COR-L47 (cell line): ENCODE measurements at regions not wholly inside any gene's neighbourhood (a gene's known extent, or its start where the extent isn't known, plus 50 kb on each side); places are given as distances from the start of the nearest gene placed in this dataset.
"Not testable (repeated sequence)": the region's sequence is repeated elsewhere in the genome, so short reads cannot be mapped to it uniquely, and the experiment has no call there.

ENCODE experiments used
- DNase-seq: peaks from one replicate; lab custom pipeline; 2025; lab: John Stamatoyannopoulos, UW

DNA sequence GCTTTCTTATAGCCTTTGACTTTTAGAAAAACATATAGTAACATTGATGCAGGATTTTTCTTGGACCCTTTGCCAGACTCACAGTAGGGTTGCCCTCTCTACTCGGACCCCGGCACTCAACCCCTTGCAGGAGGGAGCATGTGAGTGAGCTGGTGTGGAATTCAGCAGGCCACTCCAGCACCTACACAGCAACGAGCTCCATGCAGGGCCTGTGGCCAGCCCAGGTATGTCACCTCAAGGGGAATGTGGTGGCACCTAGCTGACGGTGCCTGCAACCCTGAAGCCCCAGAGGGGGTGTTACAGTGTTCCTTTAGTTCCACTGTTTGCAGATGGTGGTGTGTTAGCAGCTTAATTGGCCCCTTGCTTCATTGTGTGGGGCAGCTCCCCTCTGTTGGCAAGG is 414.9 kb downstream of the KCNJ2 start:
- no peak for DNase-seq

DNA sequence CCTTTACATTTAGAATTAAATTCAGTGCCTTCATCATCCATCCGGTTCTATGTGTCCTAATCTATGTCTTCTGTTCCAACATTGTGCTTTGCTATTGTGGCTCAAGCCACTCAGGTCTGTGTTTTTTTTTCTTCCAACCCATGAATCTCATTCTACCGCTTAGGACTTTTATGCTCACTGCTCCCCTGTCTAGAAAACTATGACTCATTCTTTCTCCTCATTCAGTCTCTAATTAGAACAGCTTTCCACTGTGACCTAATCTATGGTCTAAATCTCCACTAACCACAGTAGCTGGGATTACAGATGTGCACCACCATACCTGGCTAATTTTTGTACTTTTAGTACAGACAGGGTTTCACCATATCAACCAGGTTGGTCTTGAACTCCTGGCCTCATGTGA is 418.7 kb downstream of the KCNJ2 start:
- no peak for DNase-seq

DNA sequence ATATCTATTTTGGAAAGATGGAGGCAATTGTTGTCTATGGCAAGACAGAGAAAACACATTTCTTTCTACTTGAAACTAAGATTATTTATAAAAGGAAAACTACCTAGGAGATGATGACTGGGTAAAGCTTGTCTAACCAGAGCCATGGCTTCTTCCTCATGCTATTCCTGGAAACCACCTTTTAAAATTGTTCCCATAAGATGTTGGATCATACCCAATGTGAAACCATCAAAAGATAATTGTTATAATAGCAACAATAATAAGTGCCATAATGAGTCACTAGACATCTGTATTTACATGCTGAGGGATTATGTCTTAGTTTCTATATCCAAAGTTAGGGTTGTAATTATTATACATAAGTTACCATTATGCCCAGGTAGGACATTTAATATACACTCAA is 428.4 kb downstream of the KCNJ2 start:
- DNase-seq = no peak

DNA sequence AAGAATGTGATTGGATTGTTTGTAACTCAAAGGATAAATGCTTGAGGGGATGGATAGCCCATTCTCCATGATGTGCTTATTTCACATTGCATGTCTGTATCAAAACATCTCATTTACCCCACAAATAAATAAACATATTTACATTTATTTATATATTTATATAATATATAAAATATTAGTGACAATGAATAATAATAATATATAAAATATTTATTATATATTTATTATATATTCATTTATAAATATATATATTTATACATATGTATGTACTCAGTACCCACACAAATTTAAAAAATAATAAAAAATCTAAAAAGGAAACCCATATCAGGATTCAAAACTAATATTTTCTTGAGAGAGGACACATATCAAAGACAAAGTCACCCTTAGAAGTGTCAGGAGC is 429.9 kb downstream of the KCNJ2 start:
- DNase-seq = no peak

DNA sequence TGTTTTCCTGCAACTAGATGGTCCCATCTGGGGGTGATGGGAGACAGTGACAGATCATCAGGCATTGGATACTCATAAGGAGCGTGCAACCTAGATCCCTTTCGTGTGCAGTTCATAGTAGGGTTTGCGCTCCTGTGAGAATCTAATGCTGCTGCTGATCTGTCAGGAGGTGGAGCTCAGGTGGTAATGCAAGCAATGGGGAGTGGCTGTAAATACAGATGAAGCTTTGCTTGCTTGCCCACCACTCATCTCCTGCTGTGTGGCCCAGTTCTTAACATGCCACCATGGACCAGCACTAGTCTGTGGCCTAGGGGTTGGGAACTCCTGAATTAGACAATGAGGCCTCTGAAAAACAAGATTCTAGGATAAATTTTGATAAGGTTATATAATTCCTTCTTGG is 430.6 kb downstream of the KCNJ2 start:
- not testable (repeated sequence) for DNase-seq

DNA sequence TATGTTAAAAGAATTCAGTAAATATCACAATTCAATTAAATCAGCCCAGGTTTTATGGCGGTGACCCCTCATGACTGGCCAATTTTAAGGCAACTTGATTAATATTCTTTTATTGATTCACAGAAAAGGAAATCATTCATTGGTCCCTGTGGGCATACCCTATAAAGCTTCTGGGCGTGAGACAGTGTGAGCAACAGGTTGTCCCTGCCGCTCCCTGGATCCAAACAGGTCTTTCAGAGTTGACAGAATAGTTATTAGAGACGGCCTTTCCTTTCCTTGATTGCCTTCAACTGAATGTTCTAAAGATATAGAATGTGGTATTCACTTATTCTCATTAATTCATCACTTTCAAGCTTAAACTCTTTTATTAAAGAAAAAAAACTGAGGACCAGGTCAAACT is 433.9 kb downstream of the KCNJ2 start:
- DNase-seq = no peak

DNA sequence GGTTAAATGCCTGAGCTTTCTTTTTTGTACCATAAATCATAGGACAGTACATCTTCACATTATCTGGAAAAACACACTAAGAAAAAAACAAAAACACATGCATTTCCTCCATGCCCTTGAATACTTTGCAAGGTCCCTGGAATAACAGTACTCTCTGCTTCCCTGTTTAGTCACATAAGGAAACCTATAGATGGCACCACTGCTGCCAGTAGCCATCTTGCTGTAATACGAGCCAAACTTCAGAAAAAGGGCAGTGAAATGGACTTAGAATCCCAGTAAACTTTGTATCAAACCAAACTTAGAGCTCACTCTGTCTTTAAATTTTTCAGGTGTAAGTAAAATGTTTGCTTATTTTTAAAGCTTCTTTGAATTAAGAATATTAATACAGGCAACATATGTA is 435.5 kb downstream of the KCNJ2 start:
- no peak for DNase-seq

DNA sequence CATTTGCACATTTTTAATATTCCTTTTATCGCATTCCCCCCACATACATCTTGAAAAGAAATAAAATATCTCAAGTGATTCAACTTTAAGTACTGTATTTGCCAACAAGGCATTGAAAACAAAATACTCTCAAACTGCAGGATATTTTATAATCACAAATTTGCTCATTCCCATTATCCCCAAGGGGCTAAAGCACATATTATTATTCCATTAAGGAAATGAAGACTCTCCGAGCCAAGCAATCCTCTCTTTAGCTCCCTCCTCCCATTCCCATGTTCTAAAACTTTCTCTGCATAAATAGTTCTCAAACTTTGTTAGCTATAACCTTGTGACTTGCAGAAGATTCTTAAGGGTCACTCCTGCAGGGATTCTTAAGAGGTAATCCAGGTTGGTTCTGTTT is 436.8 kb downstream of the KCNJ2 start:
- no peak for DNase-seq

DNA sequence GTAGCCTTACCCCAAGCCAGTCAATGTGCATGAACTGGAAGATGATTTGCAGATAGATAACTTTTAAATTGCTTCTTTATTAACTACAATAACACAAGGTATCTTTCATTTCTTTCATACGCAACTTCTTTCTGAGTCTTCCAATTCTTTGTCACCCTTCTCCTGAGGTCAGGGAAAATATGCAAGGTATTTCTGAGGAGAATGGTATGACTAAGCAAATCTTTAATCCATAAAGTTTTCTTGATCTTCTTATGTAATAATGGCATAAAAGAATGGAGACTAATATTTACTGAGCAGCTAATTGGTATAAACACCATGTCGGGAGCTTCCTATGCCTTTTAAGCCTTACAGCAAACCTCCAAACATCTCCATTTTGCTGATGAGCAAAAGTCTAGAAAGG is 438.9 kb downstream of the KCNJ2 start:
- DNase-seq = no peak

DNA sequence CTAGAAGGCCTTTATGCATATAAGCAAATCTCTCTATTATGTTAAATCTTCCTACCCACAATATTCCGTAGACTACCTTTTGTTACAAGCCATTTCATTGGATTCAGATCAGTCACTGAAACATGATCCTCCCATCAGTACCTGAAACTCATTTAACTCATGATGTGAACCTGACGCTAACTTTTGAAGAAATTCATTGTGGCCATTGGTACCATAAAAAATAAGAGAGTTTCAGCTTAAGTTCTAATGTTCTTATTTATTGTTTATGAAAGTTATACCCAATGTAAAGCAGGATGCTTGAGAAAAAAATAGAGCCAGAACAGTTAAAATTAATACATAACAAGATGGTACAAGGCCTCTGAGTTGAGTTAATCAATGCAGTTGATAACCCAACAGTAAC is 439.6 kb downstream of the KCNJ2 start:
- DNase-seq = no peak

DNA sequence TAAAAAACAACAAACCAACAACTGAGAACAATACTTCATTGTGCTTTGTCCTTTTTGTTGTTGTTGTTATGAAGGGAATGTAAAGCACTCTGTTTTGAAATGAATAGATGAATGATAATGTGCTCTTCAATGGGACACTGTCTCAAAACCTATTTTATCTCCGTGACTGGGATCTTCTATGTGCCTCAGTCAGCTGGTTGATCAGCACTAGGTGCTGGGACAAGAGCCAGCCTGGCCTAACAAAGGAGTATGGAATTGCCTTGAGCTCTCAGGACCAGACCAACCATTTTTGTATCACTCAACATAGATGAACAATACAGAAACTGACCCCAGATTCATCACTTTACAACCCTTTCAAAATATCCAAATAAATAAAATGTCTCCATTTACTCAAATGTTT is 440.2 kb downstream of the KCNJ2 start:
- DNase-seq = no peak

DNA sequence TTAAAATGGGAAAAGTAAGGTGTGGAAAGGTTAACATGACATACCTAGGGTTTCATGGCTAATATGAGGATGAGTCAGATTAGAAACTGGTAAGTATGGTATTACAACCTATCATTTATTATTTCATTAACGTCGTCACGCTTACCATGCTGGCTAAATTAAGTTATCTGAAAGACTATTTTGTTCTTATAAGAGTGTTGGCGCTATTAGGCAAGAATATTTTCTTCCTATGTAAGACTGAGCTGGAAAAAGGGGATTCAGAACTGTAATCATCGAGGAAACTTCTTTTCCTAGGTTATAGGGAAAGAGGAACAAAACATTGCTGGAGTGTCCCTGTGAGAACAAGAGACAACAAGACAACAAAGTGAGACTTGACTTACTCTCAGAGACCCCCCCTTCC is 440.8 kb downstream of the KCNJ2 start:
- DNase-seq = no peak

DNA sequence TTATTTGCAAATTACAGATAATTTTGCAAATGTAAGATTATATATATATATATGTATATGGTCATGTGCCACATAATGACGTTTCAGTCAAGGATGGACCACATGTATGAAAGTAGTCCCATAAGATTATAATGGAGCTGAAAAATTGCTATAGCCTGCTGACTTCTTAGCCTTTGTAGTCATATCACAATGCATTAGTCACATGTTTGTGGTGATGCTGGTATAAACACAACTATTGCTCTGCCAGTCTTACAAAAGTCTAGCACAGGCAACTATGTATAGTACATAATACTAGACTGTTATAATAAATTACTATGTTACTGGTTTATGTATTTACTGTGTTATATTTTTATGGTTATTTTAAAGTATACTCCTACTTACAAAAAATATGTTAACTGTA is 444.3 kb downstream of the KCNJ2 start:
- DNase-seq = no peak

DNA sequence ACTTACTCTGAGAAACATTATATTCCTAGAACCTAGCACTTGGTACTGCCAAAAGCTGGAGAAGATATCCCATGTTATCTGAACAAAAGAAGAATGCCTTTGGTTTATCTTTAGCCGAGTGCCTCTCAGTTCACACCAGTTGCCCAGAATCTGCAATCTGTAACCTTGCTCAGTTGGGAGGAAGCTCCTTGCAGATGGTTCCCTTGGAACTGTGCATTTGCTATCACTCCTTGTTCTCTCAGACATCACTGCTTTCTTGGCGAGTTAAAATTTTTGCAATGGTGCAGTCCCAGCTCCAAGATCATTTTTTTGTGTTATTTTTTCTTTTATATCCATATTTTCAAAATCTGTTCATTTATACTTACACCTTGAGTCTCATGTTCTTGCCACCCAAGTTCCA is 446.5 kb downstream of the KCNJ2 start:
- DNase-seq = no peak

DNA sequence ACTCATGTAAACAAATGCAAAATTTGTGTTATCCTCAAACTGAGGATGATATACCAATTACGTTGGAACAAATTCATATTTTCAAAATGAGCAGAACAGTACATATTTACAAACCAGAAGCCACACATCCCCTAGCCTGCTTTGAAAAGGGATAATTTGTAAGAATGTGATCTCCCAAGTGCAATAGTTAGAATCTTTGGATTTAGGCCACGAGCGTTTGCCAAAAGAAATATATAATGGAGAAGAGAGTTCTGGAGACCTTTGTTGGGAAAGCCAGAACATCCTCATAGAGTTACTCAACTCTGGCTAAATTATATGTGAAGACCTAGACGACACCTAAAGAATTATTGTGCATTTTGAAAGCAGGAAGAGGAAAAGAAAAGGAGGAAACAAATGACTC is 449.3 kb downstream of the KCNJ2 start:
- DNase-seq = no peak

DNA sequence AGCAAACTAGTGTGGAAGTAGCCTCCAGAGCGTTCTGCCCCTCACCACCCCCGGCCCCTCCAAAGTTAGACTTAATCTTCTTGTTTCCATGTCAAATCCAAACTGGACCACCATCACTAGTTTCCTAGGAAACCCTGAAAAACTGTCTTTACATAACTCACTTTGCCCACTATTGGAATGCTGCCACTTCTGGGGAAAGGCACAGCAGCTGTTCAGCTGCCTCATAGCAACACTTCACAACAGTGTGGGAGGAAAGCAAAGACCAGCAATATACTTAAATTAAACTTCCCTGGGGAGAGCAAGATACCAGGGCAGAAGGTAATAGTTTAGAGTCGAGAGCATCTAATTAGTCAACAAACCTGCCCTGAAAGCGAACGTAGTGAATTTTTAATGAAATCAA is 452.2 kb downstream of the KCNJ2 start:
- no peak for DNase-seq

DNA sequence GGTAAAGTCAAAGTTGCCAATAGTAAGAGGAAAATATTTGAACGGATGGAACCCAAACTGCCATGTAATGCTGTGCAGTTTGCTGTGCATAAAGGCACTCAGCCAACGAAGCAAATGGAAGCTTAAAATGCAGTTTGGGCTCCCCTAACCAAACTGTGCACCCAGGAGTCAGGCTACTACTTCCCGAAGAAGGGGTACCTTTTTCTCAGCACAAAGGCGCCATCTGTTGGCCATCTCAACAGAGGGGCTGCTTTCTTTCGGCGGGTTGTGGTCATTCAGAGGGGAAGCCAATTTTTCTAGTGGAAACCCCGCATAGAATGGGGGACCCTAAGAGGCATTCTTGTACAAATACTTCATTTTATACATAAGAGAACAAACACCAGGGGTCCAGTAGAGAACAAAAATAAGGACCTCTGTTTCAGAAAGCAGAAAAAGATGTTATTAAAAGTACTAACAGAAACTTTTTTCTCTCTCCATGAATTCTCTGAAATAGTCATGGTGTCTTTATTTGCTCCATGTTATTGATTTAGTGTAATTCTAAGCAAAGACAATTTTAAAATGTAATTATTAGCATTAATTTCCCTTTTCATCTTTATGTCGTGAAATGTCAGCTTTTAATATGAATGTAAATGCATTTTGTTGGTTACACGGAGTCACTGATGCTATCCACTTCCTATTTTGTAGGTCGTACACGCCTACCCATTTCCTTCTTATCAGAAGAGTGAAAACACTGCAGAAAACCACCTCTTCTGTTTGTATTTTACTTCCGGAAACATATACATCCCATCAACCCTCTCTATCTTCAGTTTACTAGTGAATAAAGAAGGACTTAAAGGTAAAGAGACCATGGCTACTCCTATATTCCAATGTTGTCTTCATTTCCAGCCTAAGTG is 453.3 kb downstream of the KCNJ2 start:
- peak; percentile 56 for DNase-seq

DNA sequence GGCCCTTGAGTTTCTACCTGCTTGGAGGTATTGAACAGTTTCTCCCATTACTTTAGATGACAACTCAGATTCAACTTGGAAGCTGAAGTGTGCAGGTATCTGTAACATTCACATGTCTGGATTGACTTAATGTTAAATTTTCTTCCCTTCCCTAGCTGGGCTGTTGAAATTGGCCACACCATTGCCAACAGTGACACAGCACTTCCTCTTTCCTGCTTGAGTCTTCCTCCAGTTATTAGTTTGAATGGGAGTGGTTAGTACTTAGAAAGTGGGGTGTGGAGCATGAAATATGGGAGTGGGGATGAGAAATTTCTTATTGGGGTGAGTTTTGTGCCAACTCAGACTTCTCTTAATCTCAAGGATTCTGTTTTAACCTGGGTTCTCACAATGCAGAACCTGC is 454.9 kb downstream of the KCNJ2 start:
- no peak for DNase-seq

DNA sequence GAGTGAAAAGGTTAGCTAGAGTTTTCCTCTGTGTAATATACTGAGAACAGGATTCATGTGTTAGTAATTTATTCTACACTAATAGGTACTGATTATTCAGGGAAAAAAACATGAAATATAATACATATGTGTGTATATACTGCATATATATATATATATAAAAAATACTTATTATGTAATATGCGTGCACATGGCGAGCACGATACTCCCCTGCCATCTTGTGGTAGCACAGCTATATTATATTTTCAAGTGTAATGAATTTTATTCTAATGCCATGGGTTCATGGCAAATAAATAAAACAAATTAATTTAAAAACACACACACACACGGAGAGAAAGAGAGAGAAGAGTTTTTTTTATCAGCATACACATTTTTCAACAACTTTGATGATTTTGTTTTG is 460.6 kb downstream of the KCNJ2 start:
- no peak for DNase-seq

DNA sequence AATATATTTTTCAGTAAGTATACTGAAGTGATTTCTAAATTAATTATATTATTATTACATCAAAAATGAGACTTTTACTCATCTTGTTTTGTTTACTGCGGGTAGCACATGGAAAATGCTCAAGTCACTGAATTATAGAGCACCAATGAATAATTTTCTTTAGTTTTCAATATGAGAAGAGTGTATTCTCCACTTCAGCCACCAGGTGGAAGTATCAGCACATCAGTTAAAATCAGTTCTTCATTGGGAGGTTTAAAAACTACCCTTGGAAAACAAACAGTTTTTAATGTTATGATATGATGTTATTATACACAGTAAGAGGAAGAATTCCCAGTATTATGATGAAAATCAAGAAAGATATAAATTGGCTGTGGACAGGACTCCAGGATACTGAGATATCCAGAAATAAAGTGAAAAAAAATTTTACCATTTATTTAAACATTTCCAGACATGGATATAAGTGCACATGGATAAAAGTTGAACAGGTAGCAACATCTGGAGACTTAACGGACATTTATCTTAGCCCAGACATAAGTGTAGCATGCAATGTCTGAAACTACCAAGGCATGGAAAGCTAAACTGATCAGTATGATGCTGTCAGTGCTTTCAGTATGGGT is 467.3 kb downstream of the KCNJ2 start:
- DNase-seq = peak; percentile 30

DNA sequence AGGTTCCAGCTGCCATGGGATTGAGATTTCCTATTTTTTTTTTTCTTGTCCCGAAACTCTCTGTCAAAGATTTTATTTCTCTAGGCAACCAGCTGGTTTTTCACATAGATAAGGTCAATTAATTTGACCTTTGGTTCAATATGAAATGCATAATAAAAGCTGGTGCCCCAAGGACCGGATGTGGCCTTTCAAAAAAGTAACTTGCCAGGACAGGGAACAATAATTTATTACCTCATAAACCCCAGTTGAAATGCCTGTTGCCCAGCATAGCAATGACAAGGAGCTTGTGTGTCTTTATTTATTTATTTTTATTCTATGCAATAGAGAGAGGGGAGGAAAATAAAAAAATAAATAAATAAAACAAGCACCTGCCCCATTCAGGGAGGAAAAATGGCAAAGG is 472.7 kb downstream of the KCNJ2 start:
- DNase-seq = no peak

DNA sequence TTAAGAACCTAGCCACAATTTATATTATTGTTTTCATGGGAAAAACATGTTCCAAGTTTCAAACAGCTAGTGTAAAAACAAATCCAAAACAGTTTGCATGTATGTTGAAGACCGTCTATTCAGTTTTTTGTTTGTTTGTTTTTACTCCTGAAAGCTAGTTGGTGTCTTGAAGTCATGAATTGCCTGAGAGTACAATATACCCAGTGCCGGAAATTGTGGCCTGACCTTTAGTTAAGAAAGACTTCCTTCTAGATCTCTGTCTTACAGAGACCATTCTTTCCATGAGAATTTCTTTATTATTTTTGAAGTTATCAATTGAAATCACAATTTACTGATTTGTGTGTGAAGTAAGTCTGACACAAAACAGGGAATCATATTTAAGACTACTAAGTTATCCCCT is 474.8 kb downstream of the KCNJ2 start:
- no peak for DNase-seq

DNA sequence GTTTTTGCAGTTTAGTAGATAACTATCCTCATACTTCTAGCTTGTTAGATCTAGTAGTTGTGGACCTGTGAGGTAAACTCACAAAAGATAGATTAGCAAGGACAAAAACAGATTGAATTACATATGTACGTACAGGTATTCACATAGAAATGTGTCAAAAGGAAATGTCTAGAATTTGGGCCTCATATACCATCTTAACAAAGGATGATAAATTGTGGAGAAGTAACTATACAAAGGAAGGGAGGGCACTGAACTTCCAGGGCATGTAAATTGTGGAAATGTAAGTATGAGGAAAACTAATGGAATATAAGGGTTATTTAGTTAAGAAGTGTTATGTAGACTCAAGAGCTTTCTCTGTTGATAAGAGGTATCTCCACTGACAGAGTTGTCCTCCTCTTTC is 477.3 kb downstream of the KCNJ2 start:
- DNase-seq = no peak

DNA sequence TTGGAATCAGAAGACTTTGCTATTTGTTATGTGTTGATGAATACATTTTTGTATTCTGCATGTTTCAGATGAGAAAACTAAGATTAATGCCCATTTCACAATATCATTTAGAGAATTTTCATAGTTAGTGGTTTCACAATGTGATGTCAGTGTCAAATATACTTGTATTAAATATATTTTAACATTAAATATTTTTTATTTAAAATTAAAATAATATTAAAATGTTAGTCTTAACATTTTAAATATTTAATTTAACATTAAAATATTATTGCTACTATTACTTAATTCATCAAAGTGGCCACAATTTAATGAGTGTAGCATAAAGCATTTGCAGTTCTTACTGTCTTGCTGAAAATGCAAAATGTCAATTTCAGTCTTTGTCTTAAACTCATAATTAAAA is 478.8 kb downstream of the KCNJ2 start:
- DNase-seq = no peak
